OCI-LY1 (cell line): ENCODE measurements at regions not wholly inside any gene's neighbourhood (a gene's known extent, or its start where the extent isn't known, plus 50 kb on each side); places are given as distances from the start of the nearest gene placed in this dataset.

Experiments used
- EZH2 ChIP-seq: fragments of 200-600 bp; sonication (generic), shearing (Covaris generic); IDR thresholded peaks from 2 replicates; pipeline ENCODE4 v1.8.0; 2017; ENCODE audit warnings: borderline replicate concordance, mixed run types, mild to moderate bottlenecking, antibody characterized with exemption, low read length, moderate library complexity, mixed read lengths
- TF ChIP-seq, protein P1 (sequence below): fragments of 200-600 bp; sonication (generic), shearing (Covaris generic); IDR thresholded peaks from 2 replicates; pipeline ENCODE4 v1.5.1; 2017; ENCODE audit warnings: mild to moderate bottlenecking, antibody characterized with exemption, low read length, moderate library complexity, mixed read lengths

DNA sequence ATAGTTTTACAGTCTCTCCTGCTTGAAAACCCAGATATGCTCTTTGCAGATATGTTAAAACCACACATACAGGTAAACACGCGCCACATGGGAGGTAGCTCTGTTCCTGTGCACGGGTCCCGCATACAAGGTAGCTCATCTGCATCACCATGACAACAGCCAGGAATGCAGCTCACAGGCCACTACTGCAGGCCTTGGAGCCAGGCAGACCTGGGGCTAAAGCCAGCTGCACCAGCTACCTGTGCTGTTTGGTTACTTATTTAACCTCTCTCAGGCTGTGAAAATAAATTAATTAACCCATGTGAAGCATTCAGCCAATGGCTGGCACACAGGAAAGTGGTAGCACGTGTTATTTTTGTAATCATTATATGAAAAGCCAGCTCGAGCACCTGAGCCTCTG is 428.3 kb downstream of the TNS3 start:
- TF ChIP-seq, protein P1, sequence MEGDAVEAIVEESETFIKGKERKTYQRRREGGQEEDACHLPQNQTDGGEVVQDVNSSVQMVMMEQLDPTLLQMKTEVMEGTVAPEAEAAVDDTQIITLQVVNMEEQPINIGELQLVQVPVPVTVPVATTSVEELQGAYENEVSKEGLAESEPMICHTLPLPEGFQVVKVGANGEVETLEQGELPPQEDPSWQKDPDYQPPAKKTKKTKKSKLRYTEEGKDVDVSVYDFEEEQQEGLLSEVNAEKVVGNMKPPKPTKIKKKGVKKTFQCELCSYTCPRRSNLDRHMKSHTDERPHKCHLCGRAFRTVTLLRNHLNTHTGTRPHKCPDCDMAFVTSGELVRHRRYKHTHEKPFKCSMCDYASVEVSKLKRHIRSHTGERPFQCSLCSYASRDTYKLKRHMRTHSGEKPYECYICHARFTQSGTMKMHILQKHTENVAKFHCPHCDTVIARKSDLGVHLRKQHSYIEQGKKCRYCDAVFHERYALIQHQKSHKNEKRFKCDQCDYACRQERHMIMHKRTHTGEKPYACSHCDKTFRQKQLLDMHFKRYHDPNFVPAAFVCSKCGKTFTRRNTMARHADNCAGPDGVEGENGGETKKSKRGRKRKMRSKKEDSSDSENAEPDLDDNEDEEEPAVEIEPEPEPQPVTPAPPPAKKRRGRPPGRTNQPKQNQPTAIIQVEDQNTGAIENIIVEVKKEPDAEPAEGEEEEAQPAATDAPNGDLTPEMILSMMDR = no peak
- TF ChIP-seq EZH2 = no peak
